CD8-positive, alpha-beta memory T cell (primary cell): ENCODE measurements at regions not wholly inside any gene's neighbourhood (a gene's known extent, or its start where the extent isn't known, plus 50 kb on each side); places are given as distances from the start of the nearest gene placed in this dataset.

ENCODE experiments used
- CTCF ChIA-PET: fragments of 350-600 bp; sonication (Branson Sonifier 250); formaldehyde crosslinking; loops from one replicate; lab custom pipeline; 2021; ENCODE audit warnings: antibody characterized with exemption; lab: Charles Lee
- POLR2A ChIA-PET: fragments of 350-600 bp; sonication (Branson Sonifier 250); formaldehyde crosslinking; loops from one replicate; lab custom pipeline; 2021; ENCODE audit warnings: antibody characterized with exemption; lab: Charles Lee
- DNase-seq, 5 donors: peaks; one replicate each; pipeline versions ENCODE4 v3.0.0 to v3.0.0-alpha.2; 2020 to 2022; ENCODE audit warnings: mixed read lengths in 1 of 5
- H3K27ac ChIP-seq: one replicate; pipeline ENCODE4 v1.7.0; 2013; ENCODE audit warnings: low read depth, mild to moderate bottlenecking, low read length, moderate library complexity
- H3K27me3 ChIP-seq: 2 replicates; pipeline ENCODE4 v1.7.0; 2013; ENCODE audit warnings: low read length, mild to moderate bottlenecking; ENCODE audit not compliant: insufficient read depth, poor library complexity, severe bottlenecking
- H3K36me3 ChIP-seq: 2 replicates; pipeline ENCODE4 v1.7.0; 2013; ENCODE audit warnings: mild to moderate bottlenecking, low read length, moderate library complexity; ENCODE audit not compliant: insufficient read depth
- H3K4me1 ChIP-seq: 2 replicates; pipeline ENCODE4 v1.7.0; 2013; ENCODE audit warnings: mild to moderate bottlenecking, low read length, moderate library complexity; ENCODE audit not compliant: insufficient read depth
- H3K4me3 ChIP-seq: 2 replicates; pipeline ENCODE4 v1.7.0; 2013; ENCODE audit warnings: mild to moderate bottlenecking, low read length
- H3K9me3 ChIP-seq: 2 replicates; pipeline ENCODE4 v1.7.0; 2013; ENCODE audit warnings: mild to moderate bottlenecking, low read length
- H3K27ac Mint-ChIP-seq, 8 donors: one replicate each; pipeline ENCODE4 v1.8.0; 2020 to 2021; ENCODE audit warnings: mixed read lengths in 8 of 8, mild to moderate bottlenecking in 6 of 8, inconsistent platforms in 3 of 8, moderate library complexity in 3 of 8
- H3K27me3 Mint-ChIP-seq, 2 donors: one replicate each; pipeline ENCODE4 v1.8.0; 2020 to 2021; ENCODE audit warnings: mixed read lengths in 2 of 2, mild to moderate bottlenecking in 1 of 2, moderate library complexity in 1 of 2
- H3K36me3 Mint-ChIP-seq, 3 donors: one replicate each; pipeline ENCODE4 v1.8.0; 2020 to 2021; ENCODE audit warnings: mixed read lengths in 3 of 3, inconsistent platforms in 1 of 3, mild to moderate bottlenecking in 1 of 3
- H3K4me1 Mint-ChIP-seq, 3 donors: one replicate each; pipeline ENCODE4 v1.8.0; 2020 to 2021; ENCODE audit warnings: mixed read lengths in 3 of 3, inconsistent platforms in 1 of 3, mild to moderate bottlenecking in 1 of 3
- H3K4me3 Mint-ChIP-seq, 7 donors: one replicate each; pipeline ENCODE4 v1.8.0; 2020 to 2021; ENCODE audit warnings: mixed read lengths in 7 of 7, mild to moderate bottlenecking in 6 of 7, moderate library complexity in 4 of 7, inconsistent platforms in 2 of 7
- H3K9me3 Mint-ChIP-seq, 5 donors: one replicate each; pipeline ENCODE4 v1.8.0; 2020 to 2022; ENCODE audit warnings: mixed read lengths in 5 of 5, mild to moderate bottlenecking in 3 of 5, moderate library complexity in 2 of 5, inconsistent platforms in 1 of 5

GRCh38 chr6:4446982-4447381 lies 311.6 kb upstream of the ECI2 start:
- peaks cover 2 to 16% of the 10 kb centered on the region in 2 donors for H3K27me3 Mint-ChIP-seq
- H3K36me3 Mint-ChIP-seq = no peaks in the 10 kb centered on the region
- H3K9me3 Mint-ChIP-seq = peaks cover 0 to 6% (median 3%) of the 10 kb centered on the region in 5 donors
- H3K4me1 Mint-ChIP-seq = no peaks in the 10 kb centered on the region
- H3K4me1 ChIP-seq = no peaks in the 10 kb centered on the region
- ChIA-PET POLR2A (no interaction called here), CTCF (no interaction called here)
- H3K27ac Mint-ChIP-seq = no peak overlapping the region
- H3K4me3 Mint-ChIP-seq = no peak overlapping the region
- H3K36me3 ChIP-seq = no peaks in the 10 kb centered on the region
- no peak overlapping the region for H3K4me3 ChIP-seq
- no peaks in the 10 kb centered on the region for H3K27me3 ChIP-seq
- H3K27ac ChIP-seq = no peak overlapping the region
- DNase-seq = no peak
- H3K9me3 ChIP-seq = no peaks in the 10 kb centered on the region

- Mint-ChIP-seq H3K9me3 (peaks cover 0 to 2% (median 0%) of the 10 kb centered on the region in 5 donors), H3K27me3 (peaks cover 2 to 4% of the 10 kb centered on the region in 2 donors), H3K4me3 (no peak overlapping the region), H3K36me3 (no peaks in the 10 kb centered on the region), H3K27ac (no peak overlapping the region), H3K4me1 (no peaks in the 10 kb centered on the region)
- DNase-seq = no peak
- no peak overlapping the region for H3K27ac ChIP-seq
- ChIA-PET POLR2A (no interaction called here), CTCF (no interaction called here)
- no peaks in the 10 kb centered on the region for H3K9me3 ChIP-seq
- no peaks in the 10 kb centered on the region for H3K4me1 ChIP-seq
- no peaks in the 10 kb centered on the region for H3K36me3 ChIP-seq
- H3K27me3 ChIP-seq = no peaks in the 10 kb centered on the region
- H3K4me3 ChIP-seq = no peak overlapping the region
These were observed 306.6 kb upstream of the ECI2 start for GRCh38 chr6:4441981-4442434.

- H3K27ac ChIP-seq = no peak overlapping the region
- Mint-ChIP-seq H3K9me3 (peaks cover 0 to 3% (median 0%) of the 10 kb centered on the region in 5 donors), H3K27me3 (peaks cover 2 to 4% of the 10 kb centered on the region in 2 donors), H3K36me3 (no peaks in the 10 kb centered on the region), H3K4me3 (no peak overlapping the region), H3K4me1 (no peaks in the 10 kb centered on the region), H3K27ac (no peak overlapping the region)
- no peaks in the 10 kb centered on the region for H3K4me1 ChIP-seq
- no peaks in the 10 kb centered on the region for H3K9me3 ChIP-seq
- H3K27me3 ChIP-seq = no peaks in the 10 kb centered on the region
- H3K36me3 ChIP-seq = no peaks in the 10 kb centered on the region
- ChIA-PET CTCF (no interaction called here), POLR2A (no interaction called here)
- no peak for DNase-seq
- H3K4me3 ChIP-seq = no peak overlapping the region
These were observed 303.8 kb upstream of the ECI2 start for GRCh38 chr6:4439159-4439558.

GRCh38 chr6:4437342-4437741 lies 302.0 kb upstream of the ECI2 start:
- POLR2A ChIA-PET = no interaction called here
- H3K4me1 ChIP-seq = no peaks in the 10 kb centered on the region
- Mint-ChIP-seq H3K9me3 (peaks cover 0 to 7% (median 0%) of the 10 kb centered on the region in 5 donors), H3K4me3 (no peak overlapping the region), H3K27me3 (peaks cover 6 to 8% of the 10 kb centered on the region in 2 donors), H3K27ac (no peak overlapping the region), H3K36me3 (no peaks in the 10 kb centered on the region), H3K4me1 (no peaks in the 10 kb centered on the region)
- H3K27ac ChIP-seq = no peak overlapping the region
- CTCF ChIA-PET = no interaction called here
- no peak overlapping the region for H3K4me3 ChIP-seq
- H3K9me3 ChIP-seq = no peaks in the 10 kb centered on the region
- no peaks in the 10 kb centered on the region for H3K36me3 ChIP-seq
- no peaks in the 10 kb centered on the region for H3K27me3 ChIP-seq
- no peak for DNase-seq

GRCh38 chr6:4435981-4436445 lies 300.6 kb upstream of the ECI2 start:
- Mint-ChIP-seq H3K27ac (no peak overlapping the region), H3K36me3 (no peaks in the 10 kb centered on the region), H3K4me3 (no peak overlapping the region), H3K27me3 (peaks cover 7 to 8% of the 10 kb centered on the region in 2 donors), H3K9me3 (peaks cover 0 to 9% (median 1%) of the 10 kb centered on the region in 5 donors), H3K4me1 (no peaks in the 10 kb centered on the region)
- DNase-seq = no peak
- Histone ChIP-seq H3K9me3 (no peaks in the 10 kb centered on the region), H3K27me3 (no peaks in the 10 kb centered on the region), H3K4me3 (no peak overlapping the region), H3K4me1 (no peaks in the 10 kb centered on the region), H3K27ac (no peak overlapping the region), H3K36me3 (no peaks in the 10 kb centered on the region)
- ChIA-PET CTCF (no interaction called here), POLR2A (no interaction called here)

GRCh38 chr6:4434655-4435054 lies 299.3 kb upstream of the ECI2 start:
- Histone ChIP-seq H3K27me3 (no peaks in the 10 kb centered on the region), H3K36me3 (no peaks in the 10 kb centered on the region), H3K27ac (no peak overlapping the region), H3K9me3 (no peaks in the 10 kb centered on the region), H3K4me1 (no peaks in the 10 kb centered on the region), H3K4me3 (no peak overlapping the region)
- no peaks in the 10 kb centered on the region for H3K36me3 Mint-ChIP-seq
- DNase-seq = no peak
- no peak overlapping the region for H3K27ac Mint-ChIP-seq
- CTCF ChIA-PET = no interaction called here
- H3K9me3 Mint-ChIP-seq = peaks cover 0 to 9% (median 1%) of the 10 kb centered on the region in 5 donors
- H3K27me3 Mint-ChIP-seq = peaks cover 7 to 8% of the 10 kb centered on the region in 2 donors
- POLR2A ChIA-PET = no interaction called here
- no peaks in the 10 kb centered on the region for H3K4me1 Mint-ChIP-seq
- H3K4me3 Mint-ChIP-seq = no peak overlapping the region

GRCh38 chr6:4433199-4433598 lies 297.8 kb upstream of the ECI2 start:
- ChIA-PET CTCF (no interaction called here), POLR2A (no interaction called here)
- H3K27ac ChIP-seq = no peak overlapping the region
- Mint-ChIP-seq H3K27ac (no peak overlapping the region), H3K4me1 (no peaks in the 10 kb centered on the region), H3K9me3 (peaks cover 0 to 9% (median 3%) of the 10 kb centered on the region in 5 donors), H3K36me3 (no peaks in the 10 kb centered on the region), H3K27me3 (peaks cover 8 to 9% of the 10 kb centered on the region in 2 donors), H3K4me3 (no peak overlapping the region)
- H3K4me3 ChIP-seq = no peak overlapping the region
- no peaks in the 10 kb centered on the region for H3K4me1 ChIP-seq
- DNase-seq = no peak
- H3K9me3 ChIP-seq = no peaks in the 10 kb centered on the region
- H3K27me3 ChIP-seq = no peaks in the 10 kb centered on the region
- no peaks in the 10 kb centered on the region for H3K36me3 ChIP-seq

GRCh38 chr6:4426968-4427367 lies 291.6 kb upstream of the ECI2 start:
- peaks cover 0 to 3% of the 10 kb centered on the region in 2 donors for H3K27me3 Mint-ChIP-seq
- CTCF ChIA-PET = no interaction called here
- Histone ChIP-seq H3K4me1 (no peaks in the 10 kb centered on the region), H3K27me3 (no peaks in the 10 kb centered on the region), H3K27ac (no peak overlapping the region), H3K4me3 (no peak overlapping the region), H3K9me3 (no peaks in the 10 kb centered on the region), H3K36me3 (no peaks in the 10 kb centered on the region)
- no peaks in the 10 kb centered on the region for H3K4me1 Mint-ChIP-seq
- POLR2A ChIA-PET = no interaction called here
- H3K4me3 Mint-ChIP-seq = no peak overlapping the region
- H3K9me3 Mint-ChIP-seq = peaks cover 1 to 5% (median 4%) of the 10 kb centered on the region in 5 donors
- no peak overlapping the region for H3K27ac Mint-ChIP-seq
- no peaks in the 10 kb centered on the region for H3K36me3 Mint-ChIP-seq
- no peak for DNase-seq
